PC-9 (cell line): ENCODE measurements at regions not wholly inside any gene's neighbourhood (a gene's known extent, or its start where the extent isn't known, plus 50 kb on each side); places are given as distances from the start of the nearest gene placed in this dataset.

ENCODE experiments used
- BruUV-seq: library from RNA; stranded (reverse); fragments of 400-500 nt; replicated peaks from 2 replicates; lab custom pipeline; 2021; lab: Mats Ljungman, UMichigan
- CTCF ChIA-PET: fragments of 300-600 bp; sonication (Branson Sonifier 250); formaldehyde crosslinking; loops from one replicate; lab custom pipeline; 2022; ENCODE audit warnings: antibody characterized with exemption; lab: Charles Lee
- POLR2A ChIA-PET: fragments of 300-600 bp; sonication (Branson Sonifier 250); formaldehyde crosslinking; loops from one replicate; lab custom pipeline; 2022; ENCODE audit warnings: antibody characterized with exemption; ENCODE audit not compliant: unreplicated experiment; lab: Charles Lee
- DNase-seq, 2 experiments: peaks; one replicate each; pipeline versions ENCODE4 v3.0.0 to v3.0.0-alpha.2; 2015 to 2022; ENCODE audit warnings: mixed read lengths in 1 of 2
- H2AFZ ChIP-seq: fragments of 200-600 bp; sonication (generic); 2 replicates; pipeline ENCODE4 v1.8.1; 2017; ENCODE audit warnings: antibody characterized with exemption
- H3F3A ChIP-seq: fragments of 200-600 bp; sonication (generic); 2 replicates; pipeline ENCODE4 v1.8.1; 2017; ENCODE audit warnings: antibody characterized with exemption, mild to moderate bottlenecking, low read depth; ENCODE audit not compliant: insufficient read depth
- H3K27ac ChIP-seq: fragments of 200-600 bp; sonication (generic); 2 replicates; pipeline ENCODE4 v1.6.1; 2016; ENCODE audit warnings: mixed run types
- H3K27me3 ChIP-seq: fragments of 200-600 bp; sonication (generic); 2 replicates; pipeline ENCODE4 v1.6.1; 2016; ENCODE audit warnings: low read depth, mixed run types; ENCODE audit not compliant: insufficient read depth
- H3K36me3 ChIP-seq: fragments of 200-600 bp; sonication (generic); 2 replicates; pipeline ENCODE4 v1.6.1; 2016; ENCODE audit warnings: low read depth, mixed run types
- H3K4me1 ChIP-seq: fragments of 200-600 bp; sonication (generic); replicated peaks from 2 replicates; pipeline ENCODE4 v1.6.1; 2016; ENCODE audit warnings: mixed run types; ENCODE audit not compliant: insufficient read depth
- H3K4me2 ChIP-seq: fragments of 200-600 bp; sonication (generic); 2 replicates; pipeline ENCODE4 v1.6.1; 2017; ENCODE audit warnings: mixed run types
- H3K4me3 ChIP-seq: fragments of 200-600 bp; sonication (generic); 2 replicates; pipeline ENCODE4 v1.6.1; 2016; ENCODE audit warnings: mixed run types
- H3K79me2 ChIP-seq: fragments of 200-600 bp; sonication (generic); 2 replicates; pipeline ENCODE4 v1.6.1; 2017; ENCODE audit warnings: low read depth, mixed run types
- H3K9me2 ChIP-seq: fragments of 200-600 bp; sonication (generic); 2 replicates; pipeline ENCODE4 v1.8.1; 2017; ENCODE audit warnings: mild to moderate bottlenecking; ENCODE audit not compliant: insufficient read depth
- H3K9me3 ChIP-seq: fragments of 200-600 bp; sonication (generic); 2 replicates; pipeline ENCODE4 v1.8.1; 2016; ENCODE audit warnings: low read depth; ENCODE audit not compliant: insufficient read depth
- H4K20me1 ChIP-seq: fragments of 200-600 bp; sonication (generic); 2 replicates; pipeline ENCODE4 v1.8.1; 2017; ENCODE audit not compliant: insufficient read depth
- CTCF ChIP-seq: fragments of 200-600 bp; sonication (generic); conservative IDR thresholded peaks from 2 replicates; pipeline ENCODE4 v1.6.1; 2017; ENCODE audit warnings: mixed run types, antibody characterized with exemption, mild to moderate bottlenecking, moderate library complexity
- EZH2 ChIP-seq: fragments of 200-600 bp; sonication (generic); IDR thresholded peaks from 2 replicates; pipeline ENCODE4 v1.8.0; 2017; ENCODE audit warnings: antibody characterized with exemption, low read depth
- intact Hi-C: fragments of 100-400 bp; cut with micrococcal nuclease; formaldehyde crosslinking; loops from one replicate; pipeline ENCODE4 v1.10.0; 2022; ENCODE audit not compliant: unreplicated experiment

GRCh38 chr2:14417551-14417950 is 215.0 kb upstream of the LRATD1 start:
- Histone ChIP-seq H3K9me3 (no peaks in the 10 kb centered on the region), H3K79me2 (no peaks in the 10 kb centered on the region), H3F3A (no peaks in the 10 kb centered on the region), H3K4me1 (no peaks in the 10 kb centered on the region), H3K4me2 (no peak overlapping the region), H2AFZ (no peak overlapping the region), H3K36me3 (no peaks in the 10 kb centered on the region), H3K4me3 (no peak overlapping the region), H3K9me2 (no peaks in the 10 kb centered on the region; the same call in 1 of the 2 replicates), H3K27ac (no peak overlapping the region), H3K27me3 (no peaks in the 10 kb centered on the region), H4K20me1 (no peaks in the 10 kb centered on the region)
- ChIA-PET CTCF (interaction anchor here (0.6 kb wide), 1 partner anchor 102 kb away, joined by 5 read pairs; no protein-coding TSS in a partner anchor), POLR2A (no interaction called here)
- TF ChIP-seq EZH2, result no peak
- TF ChIP-seq CTCF, result no peak
- DNase-seq, result no peak
- intact Hi-C loops, result no loop called here
- no TSS peak for BruUV-seq

GRCh38 chr2:14418115-14418514 is 214.4 kb upstream of the LRATD1 start:
- Histone ChIP-seq H4K20me1 (no peaks in the 10 kb centered on the region), H3K4me1 (no peaks in the 10 kb centered on the region), H3K79me2 (no peaks in the 10 kb centered on the region), H3K27me3 (no peaks in the 10 kb centered on the region), H3K4me3 (no peak overlapping the region), H2AFZ (no peak overlapping the region), H3K9me3 (no peaks in the 10 kb centered on the region), H3K36me3 (no peaks in the 10 kb centered on the region), H3F3A (no peaks in the 10 kb centered on the region), H3K27ac (no peak overlapping the region), H3K4me2 (no peak overlapping the region), H3K9me2 (no peaks in the 10 kb centered on the region; the same call in 1 of the 2 replicates)
- intact Hi-C loops, result no loop called here
- no peak for DNase-seq
- POLR2A ChIA-PET, result no interaction called here
- no TSS peak for BruUV-seq
- CTCF ChIA-PET, result interaction anchor here (0.6 kb wide), 1 partner anchor 102 kb away, joined by 5 read pairs; no protein-coding TSS in a partner anchor
- TF ChIP-seq CTCF, result no peak
- no peak for TF ChIP-seq EZH2

- Histone ChIP-seq H3K4me3 (no peak overlapping the region), H3K9me2 (no peaks in the 10 kb centered on the region; the same call in 1 of the 2 replicates), H3K27ac (no peak overlapping the region), H3K79me2 (no peaks in the 10 kb centered on the region), H3K9me3 (no peaks in the 10 kb centered on the region), H3K4me2 (no peak overlapping the region), H3F3A (no peaks in the 10 kb centered on the region), H3K4me1 (no peaks in the 10 kb centered on the region), H4K20me1 (no peaks in the 10 kb centered on the region), H3K27me3 (no peaks in the 10 kb centered on the region), H3K36me3 (no peaks in the 10 kb centered on the region), H2AFZ (no peak overlapping the region)
- no peak for DNase-seq
- CTCF ChIA-PET, result no interaction called here
- POLR2A ChIA-PET, result no interaction called here
- BruUV-seq, result no TSS peak
- TF ChIP-seq EZH2 (no peak), CTCF (no peak)
- intact Hi-C loops, result no loop called here
Observed at GRCh38 chr2:14420851-14421250, 211.7 kb upstream of the LRATD1 start.
